ENCODE measurements at regions not wholly inside any gene's neighbourhood (a gene's known extent, or its start where the extent isn't known, plus 50 kb on each side); places are given as distances from the start of the nearest gene placed in this dataset.
"Not testable (repeated sequence)": the region's sequence is repeated elsewhere in the genome, so short reads cannot be mapped to it uniquely, and the experiment has no call there.

GRCh38 chr5:62896121-62896893, 317.7 kb downstream of the LRRC70 start:
- Histone ChIP-seq H3K36me3 (ENCODE audit: control insufficient read depth, insufficient read depth, low read length) (no peaks in the 10 kb centered on the region), H3K9me3 (peaks cover 13% of the 10 kb centered on the region), H3K4me1 (peaks cover 8% of the 10 kb centered on the region; the same call in 1 of the 2 replicates), H3K4me3 (ENCODE audit: low read depth, low read length) (no peak overlapping the region), H3K27me3 (replicated peaks; ENCODE audit: control insufficient read depth, insufficient read depth, low read length) (no peaks in the 10 kb centered on the region)
- H3K4me3 Mint-ChIP-seq (ENCODE audit: unreplicated experiment), result no peak overlapping the region
- peaks cover 23% of the 10 kb centered on the region for H3K4me1 Mint-ChIP-seq (ENCODE audit: low read depth, unreplicated experiment)
- peaks cover 53% of the 10 kb centered on the region for H3K9me3 Mint-ChIP-seq (ENCODE audit: unreplicated experiment)
- BruUV-seq (replicated peaks), result no TSS peak
- POLR2A ChIA-PET, result no interaction called here
- CTCF ChIA-PET, result no interaction called here
- H3K36me3 Mint-ChIP-seq (ENCODE audit: insufficient read depth, unreplicated experiment), result no peaks in the 10 kb centered on the region
- no peaks in the 10 kb centered on the region for H3K27me3 Mint-ChIP-seq (ENCODE audit: insufficient read depth, unreplicated experiment)
- no peak for DNase-seq
- TF ChIP-seq, protein P1, sequence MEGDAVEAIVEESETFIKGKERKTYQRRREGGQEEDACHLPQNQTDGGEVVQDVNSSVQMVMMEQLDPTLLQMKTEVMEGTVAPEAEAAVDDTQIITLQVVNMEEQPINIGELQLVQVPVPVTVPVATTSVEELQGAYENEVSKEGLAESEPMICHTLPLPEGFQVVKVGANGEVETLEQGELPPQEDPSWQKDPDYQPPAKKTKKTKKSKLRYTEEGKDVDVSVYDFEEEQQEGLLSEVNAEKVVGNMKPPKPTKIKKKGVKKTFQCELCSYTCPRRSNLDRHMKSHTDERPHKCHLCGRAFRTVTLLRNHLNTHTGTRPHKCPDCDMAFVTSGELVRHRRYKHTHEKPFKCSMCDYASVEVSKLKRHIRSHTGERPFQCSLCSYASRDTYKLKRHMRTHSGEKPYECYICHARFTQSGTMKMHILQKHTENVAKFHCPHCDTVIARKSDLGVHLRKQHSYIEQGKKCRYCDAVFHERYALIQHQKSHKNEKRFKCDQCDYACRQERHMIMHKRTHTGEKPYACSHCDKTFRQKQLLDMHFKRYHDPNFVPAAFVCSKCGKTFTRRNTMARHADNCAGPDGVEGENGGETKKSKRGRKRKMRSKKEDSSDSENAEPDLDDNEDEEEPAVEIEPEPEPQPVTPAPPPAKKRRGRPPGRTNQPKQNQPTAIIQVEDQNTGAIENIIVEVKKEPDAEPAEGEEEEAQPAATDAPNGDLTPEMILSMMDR (IDR thresholded peaks at IDR 0.05; ENCODE audit: insufficient read depth in 1 of 2, low read depth in 1 of 2, low read length in 1 of 2, severe bottlenecking in 1 of 2, unreplicated experiment in 1 of 2), result no peak
- intact Hi-C loops (cut with micrococcal nuclease; ENCODE audit: unreplicated experiment), result no loop called here
- H3K27ac Mint-ChIP-seq (ENCODE audit: unreplicated experiment), result no peak overlapping the region

DNA sequence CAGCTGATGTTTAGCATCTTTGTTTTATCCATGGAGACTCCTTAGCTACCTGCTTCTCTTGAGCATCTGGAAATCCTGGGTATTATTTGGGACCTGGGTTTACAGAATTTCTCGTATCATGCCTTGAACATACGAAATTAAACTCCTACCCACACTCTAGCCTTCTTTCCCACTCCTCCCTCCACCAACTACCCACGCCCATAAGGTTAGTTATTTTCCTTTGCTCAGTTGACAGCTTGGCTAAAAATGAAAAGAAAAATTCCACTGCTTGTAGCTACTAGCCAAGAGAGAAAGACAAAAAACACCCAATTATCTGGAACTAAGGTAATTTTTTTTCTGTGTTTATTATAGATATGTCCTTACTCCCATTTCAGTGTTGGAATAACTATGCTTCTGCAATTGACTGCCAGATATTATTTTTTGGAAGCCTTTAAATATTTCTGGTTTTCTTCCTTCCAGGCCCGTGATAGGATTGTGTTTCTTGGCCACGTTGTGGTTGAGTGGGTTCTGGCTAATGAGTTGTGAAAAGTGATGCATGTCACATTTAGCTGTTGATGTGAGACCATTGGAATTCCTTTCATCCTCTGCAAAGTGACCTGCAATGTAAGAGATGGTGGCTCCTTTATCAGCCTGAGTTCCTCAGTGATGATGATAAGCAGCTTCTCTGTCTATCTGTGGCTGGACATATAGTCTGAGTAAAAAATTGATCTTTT, 308.1 kb downstream of the LRRC70 start:
- intact Hi-C loops (cut with micrococcal nuclease; ENCODE audit: unreplicated experiment), result loop anchor here (1.0 kb wide), 2 partner anchors 51 to 169 kb away; no protein-coding TSS in a partner anchor
- Mint-ChIP-seq H3K36me3 (ENCODE audit: insufficient read depth, unreplicated experiment) (peaks cover 16% of the 10 kb centered on the region), H3K27me3 (ENCODE audit: insufficient read depth, unreplicated experiment) (no peaks in the 10 kb centered on the region), H3K9me3 (ENCODE audit: unreplicated experiment) (peaks cover 15% of the 10 kb centered on the region), H3K4me3 (ENCODE audit: unreplicated experiment) (peak overlapping the region; percentile 58), H3K4me1 (ENCODE audit: low read depth, unreplicated experiment) (peaks cover 29% of the 10 kb centered on the region), H3K27ac (ENCODE audit: unreplicated experiment) (peak overlapping the region; percentile 76)
- CTCF ChIA-PET, result interaction anchor here (1.3 kb wide), 1 partner anchor 51 kb away, joined by 4 read pairs; no protein-coding TSS in a partner anchor
- Histone ChIP-seq H3K4me3 (ENCODE audit: low read depth, low read length) (no peak overlapping the region), H3K4me1 (peaks cover 53% of the 10 kb centered on the region), H3K36me3 (ENCODE audit: control insufficient read depth, insufficient read depth, low read length) (no peaks in the 10 kb centered on the region), H3K27me3 (replicated peaks; ENCODE audit: control insufficient read depth, insufficient read depth, low read length) (no peaks in the 10 kb centered on the region), H3K9me3 (peaks cover 26% of the 10 kb centered on the region)
- DNase-seq, result peak; percentile 80 to 84
- TSS peak; percentile 96 for BruUV-seq (replicated peaks)
- POLR2A ChIA-PET, result no interaction called here
- TF ChIP-seq, protein P1 (IDR thresholded peaks at IDR 0.05; ENCODE audit: insufficient read depth in 1 of 2, low read depth in 1 of 2, low read length in 1 of 2, severe bottlenecking in 1 of 2, unreplicated experiment in 1 of 2), result no peak

DNA sequence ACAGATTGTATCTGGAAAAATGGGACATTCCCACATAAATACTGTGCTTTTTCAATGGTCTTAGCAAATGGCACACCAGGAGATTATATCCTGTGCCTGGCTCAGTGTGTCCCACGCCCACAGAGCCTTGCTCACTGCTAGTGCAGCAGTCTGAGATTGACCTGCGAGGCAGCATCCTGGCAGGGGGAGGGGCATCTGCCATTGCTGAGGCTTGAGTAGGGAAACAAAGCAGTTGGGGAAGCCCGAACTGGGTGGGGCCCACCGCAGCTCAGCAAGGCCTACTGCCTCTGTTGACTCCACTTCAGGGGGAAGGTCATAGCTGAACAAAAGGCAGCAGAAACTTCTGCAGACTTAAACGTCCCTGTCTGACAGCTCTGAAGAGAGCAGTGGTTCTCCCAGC, 258.7 kb downstream of the LRRC70 start:
- DNase-seq; H3K27ac Mint-ChIP-seq (ENCODE audit: unreplicated experiment); H3K27me3 ChIP-seq (replicated peaks; ENCODE audit: control insufficient read depth, insufficient read depth, low read length); POLR2A ChIA-PET; H3K36me3 ChIP-seq (ENCODE audit: control insufficient read depth, insufficient read depth, low read length); H3K4me1 ChIP-seq; intact Hi-C loops (cut with micrococcal nuclease; ENCODE audit: unreplicated experiment); H3K4me3 Mint-ChIP-seq (ENCODE audit: unreplicated experiment); CTCF ChIA-PET; H3K36me3 Mint-ChIP-seq (ENCODE audit: insufficient read depth, unreplicated experiment); H3K4me3 ChIP-seq (ENCODE audit: low read depth, low read length); BruUV-seq (replicated peaks); H3K27me3 Mint-ChIP-seq (ENCODE audit: insufficient read depth, unreplicated experiment); H3K4me1 Mint-ChIP-seq (ENCODE audit: low read depth, unreplicated experiment): not testable (repeated sequence)
- H3K9me3 Mint-ChIP-seq (ENCODE audit: unreplicated experiment), result peaks cover 52% of the 10 kb centered on the region
- H3K9me3 ChIP-seq, result peaks cover 28% of the 10 kb centered on the region
